ENCODE measurements at regions not wholly inside any gene's neighbourhood (a gene's known extent, or its start where the extent isn't known, plus 50 kb on each side); places are given as distances from the start of the nearest gene placed in this dataset.

GRCh38 chr2:52139241-52139640 is 1107.3 kb upstream of the NRXN1 start:
- no peak for DNase-seq (ENCODE audit: low read depth)

GRCh38 chr2:52135235-52135634 is 1103.3 kb upstream of the NRXN1 start:
- no peak for DNase-seq (ENCODE audit: low read depth)

- no peak for DNase-seq (ENCODE audit: low read depth)
Observed at GRCh38 chr2:52128081-52128480, 1096.1 kb upstream of the NRXN1 start.

- DNase-seq (ENCODE audit: low read depth), result no peak
Observed at GRCh38 chr2:52127527-52127926, 1095.6 kb upstream of the NRXN1 start.

GRCh38 chr2:52117299-52117698 is 1085.4 kb upstream of the NRXN1 start:
- no peak for DNase-seq (ENCODE audit: low read depth)

GRCh38 chr2:52115750-52116149 is 1083.8 kb upstream of the NRXN1 start:
- DNase-seq (ENCODE audit: low read depth), result no peak

- no peak for DNase-seq (ENCODE audit: low read depth)
Observed at GRCh38 chr2:52113338-52113737, 1081.4 kb upstream of the NRXN1 start.

- DNase-seq (ENCODE audit: low read depth), result no peak
Observed at GRCh38 chr2:52112141-52112540, 1080.2 kb upstream of the NRXN1 start.

- no peak for DNase-seq (ENCODE audit: low read depth)
Observed at GRCh38 chr2:52107124-52107523, 1075.2 kb upstream of the NRXN1 start.

GRCh38 chr2:52097071-52097470 is 1065.1 kb upstream of the NRXN1 start:
- DNase-seq (ENCODE audit: low read depth), result no peak

- no peak for DNase-seq (ENCODE audit: low read depth)
Observed at GRCh38 chr2:52084759-52085158, 1052.8 kb upstream of the NRXN1 start.

GRCh38 chr2:52083214-52083613 is 1051.3 kb upstream of the NRXN1 start:
- no peak for DNase-seq (ENCODE audit: low read depth)

GRCh38 chr2:52082646-52083045 is 1050.7 kb upstream of the NRXN1 start:
- no peak for DNase-seq (ENCODE audit: low read depth)

GRCh38 chr2:52079602-52080001 is 1047.7 kb upstream of the NRXN1 start:
- DNase-seq (ENCODE audit: low read depth), result no peak

GRCh38 chr2:52077159-52077558 is 1045.2 kb upstream of the NRXN1 start:
- no peak for DNase-seq (ENCODE audit: low read depth)

GRCh38 chr2:52074130-52074719 is 1042.3 kb upstream of the NRXN1 start:
- DNase-seq (ENCODE audit: low read depth), result no peak

- no peak for DNase-seq (ENCODE audit: low read depth)
Observed at GRCh38 chr2:52072949-52073348, 1041.0 kb upstream of the NRXN1 start.

GRCh38 chr2:52070665-52071064 is 1038.7 kb upstream of the NRXN1 start:
- no peak for DNase-seq (ENCODE audit: low read depth)

GRCh38 chr2:52064234-52064633 is 1032.3 kb upstream of the NRXN1 start:
- DNase-seq (ENCODE audit: low read depth), result no peak

GRCh38 chr2:52054824-52055223 is 1022.9 kb upstream of the NRXN1 start:
- DNase-seq (ENCODE audit: low read depth), result no peak

GRCh38 chr2:52036853-52037252 is 1004.9 kb upstream of the NRXN1 start:
- DNase-seq (ENCODE audit: low read depth), result no peak

- no peak for DNase-seq (ENCODE audit: low read depth)
Observed at GRCh38 chr2:52036024-52036423, 1004.1 kb upstream of the NRXN1 start.

GRCh38 chr2:52035391-52035790 is 1003.5 kb upstream of the NRXN1 start:
- DNase-seq (ENCODE audit: low read depth), result no peak

GRCh38 chr2:52034706-52035105 is 1002.8 kb upstream of the NRXN1 start:
- DNase-seq (ENCODE audit: low read depth), result no peak

- no peak for DNase-seq (ENCODE audit: low read depth)
Observed at GRCh38 chr2:52022006-52022405, 990.1 kb upstream of the NRXN1 start.

Data from ELR (cell line).